ENCODE measurements at regions not wholly inside any gene's neighbourhood (a gene's known extent, or its start where the extent isn't known, plus 50 kb on each side); places are given as distances from the start of the nearest gene placed in this dataset.

DNA sequence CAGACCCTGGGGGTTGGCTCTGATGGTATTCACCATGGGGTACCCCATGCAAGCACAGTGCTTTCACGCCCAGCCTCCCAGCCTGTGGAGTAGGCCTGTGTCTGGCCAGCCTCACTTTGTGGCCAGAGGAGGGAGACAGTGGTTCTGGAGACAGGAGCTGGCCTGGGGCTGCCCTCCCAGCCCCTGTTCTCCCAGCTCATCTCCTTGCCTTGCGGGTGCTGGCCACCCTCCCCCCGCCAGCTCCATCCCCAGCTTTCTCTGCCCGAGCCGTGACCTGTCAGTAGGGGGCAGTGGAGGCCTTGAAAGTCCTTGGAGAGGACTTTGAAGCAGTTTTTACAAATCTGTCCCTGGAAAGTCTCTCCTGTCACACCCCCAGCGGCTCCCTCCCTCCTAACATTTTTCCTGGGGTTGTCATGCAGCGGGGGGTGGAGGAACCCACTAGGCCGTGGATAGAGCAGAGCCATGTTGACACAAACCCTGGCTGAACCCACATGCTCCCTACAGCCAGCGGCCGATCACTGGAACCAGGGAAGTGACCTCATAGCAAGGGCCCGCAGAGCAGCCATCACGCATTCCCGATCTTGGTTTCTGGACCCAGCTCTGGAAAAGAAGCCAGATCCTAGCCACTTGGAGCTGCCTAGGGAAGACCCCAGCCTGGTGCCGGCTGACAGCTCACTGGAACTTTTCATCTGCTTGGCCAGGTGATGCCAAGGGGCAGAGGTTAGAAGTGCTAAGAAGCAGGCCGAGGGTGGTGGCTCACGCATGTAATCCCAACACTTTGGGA, 289.4 kb downstream of the SEC14L1 start:
- peak; percentile 56 to 66 for DNase-seq (ENCODE audit: low read depth in 2 of 2)

GRCh38 chr17:77432034-77432661, 291.4 kb downstream of the SEC14L1 start:
- DNase-seq (ENCODE audit: low read depth in 2 of 2): no peak

- no peak for DNase-seq (ENCODE audit: low read depth in 2 of 2)
Measured at GRCh38 chr17:77432742-77433141, 292.0 kb downstream of the SEC14L1 start.

- no peak for DNase-seq (ENCODE audit: low read depth in 2 of 2)
Measured at GRCh38 chr17:77433385-77434135, 292.8 kb downstream of the SEC14L1 start.

- no peak for DNase-seq (ENCODE audit: low read depth in 2 of 2)
Measured at GRCh38 chr17:77434136-77435114, 293.7 kb downstream of the SEC14L1 start.

- DNase-seq (ENCODE audit: low read depth in 2 of 2): no peak
Measured at GRCh38 chr17:77435272-77436057, 294.7 kb downstream of the SEC14L1 start.

DNA sequence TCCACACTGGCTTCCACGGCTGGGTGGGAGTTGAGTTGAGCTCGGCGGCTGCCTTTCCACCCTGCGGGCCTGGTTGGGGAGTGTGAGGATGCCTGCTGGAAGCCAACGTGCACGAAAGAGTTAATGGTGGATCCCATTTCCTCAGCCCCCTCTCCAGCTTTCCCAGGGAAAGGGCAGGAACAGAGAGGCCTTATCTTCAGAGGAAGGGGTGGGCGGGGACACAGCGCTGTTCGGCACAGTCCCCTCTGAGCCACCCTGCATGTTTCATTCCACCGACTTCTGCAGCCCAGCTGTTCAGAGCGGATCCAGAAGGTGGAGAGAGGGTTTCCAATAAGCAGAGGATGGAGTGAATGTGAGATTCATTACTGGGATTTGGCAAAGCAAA, 295.3 kb downstream of the SEC14L1 start:
- DNase-seq (ENCODE audit: low read depth in 2 of 2): no peak

- DNase-seq (ENCODE audit: low read depth in 2 of 2): no peak
Measured at GRCh38 chr17:77436481-77436880, 295.7 kb downstream of the SEC14L1 start.

- no peak for DNase-seq (ENCODE audit: low read depth in 2 of 2)
Measured at GRCh38 chr17:77437017-77437416, 296.2 kb downstream of the SEC14L1 start.

GRCh38 chr17:77437747-77438146, 297.0 kb downstream of the SEC14L1 start:
- DNase-seq (ENCODE audit: low read depth in 2 of 2): no peak

- DNase-seq (ENCODE audit: low read depth in 2 of 2): no peak
Measured at GRCh38 chr17:77438241-77439188, 297.7 kb downstream of the SEC14L1 start.

DNA sequence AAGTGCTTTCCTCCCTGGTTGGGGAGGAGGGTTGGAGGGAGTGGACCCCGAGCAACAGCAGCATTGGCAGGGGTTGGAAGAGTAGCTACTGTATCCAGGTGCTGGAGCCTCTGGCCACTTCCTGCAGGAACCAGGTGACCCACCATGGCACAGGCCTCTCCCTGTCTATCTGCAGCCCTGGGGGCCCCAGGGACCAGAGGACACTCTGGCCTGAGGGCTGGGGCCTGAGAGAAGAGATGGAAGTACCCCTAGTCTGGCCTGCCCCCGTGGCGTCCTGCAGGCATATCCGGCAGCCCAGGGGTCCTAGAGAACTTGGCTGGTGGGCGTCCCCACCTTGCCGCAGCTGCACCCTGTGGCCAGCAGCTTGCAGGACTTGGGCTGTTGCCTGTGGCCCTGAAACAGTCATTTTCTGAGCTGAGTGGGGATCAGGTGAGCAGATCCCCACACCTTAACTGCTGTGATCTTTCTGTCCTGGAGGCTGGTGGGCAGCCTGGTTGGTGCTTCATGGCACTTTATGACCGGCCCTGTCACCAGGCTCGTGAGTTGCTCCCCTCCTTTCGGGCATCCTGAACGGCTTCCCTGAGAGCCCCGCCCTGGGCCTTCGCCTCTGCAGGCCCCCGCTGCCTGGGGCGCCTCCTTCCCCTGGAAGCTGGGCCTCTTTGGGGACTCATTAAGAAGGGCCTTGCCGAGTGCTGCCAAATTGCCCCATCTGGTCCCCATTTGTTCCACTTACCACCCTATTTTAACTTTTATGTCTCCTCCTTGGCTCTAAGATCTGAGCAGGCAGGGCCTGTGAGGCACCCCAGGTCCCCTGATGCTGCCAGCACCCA, 298.6 kb downstream of the SEC14L1 start:
- no peak for DNase-seq (ENCODE audit: low read depth in 2 of 2)

- DNase-seq (ENCODE audit: low read depth in 2 of 2): no peak
Measured at GRCh38 chr17:77440560-77440981, 299.8 kb downstream of the SEC14L1 start.

DNA sequence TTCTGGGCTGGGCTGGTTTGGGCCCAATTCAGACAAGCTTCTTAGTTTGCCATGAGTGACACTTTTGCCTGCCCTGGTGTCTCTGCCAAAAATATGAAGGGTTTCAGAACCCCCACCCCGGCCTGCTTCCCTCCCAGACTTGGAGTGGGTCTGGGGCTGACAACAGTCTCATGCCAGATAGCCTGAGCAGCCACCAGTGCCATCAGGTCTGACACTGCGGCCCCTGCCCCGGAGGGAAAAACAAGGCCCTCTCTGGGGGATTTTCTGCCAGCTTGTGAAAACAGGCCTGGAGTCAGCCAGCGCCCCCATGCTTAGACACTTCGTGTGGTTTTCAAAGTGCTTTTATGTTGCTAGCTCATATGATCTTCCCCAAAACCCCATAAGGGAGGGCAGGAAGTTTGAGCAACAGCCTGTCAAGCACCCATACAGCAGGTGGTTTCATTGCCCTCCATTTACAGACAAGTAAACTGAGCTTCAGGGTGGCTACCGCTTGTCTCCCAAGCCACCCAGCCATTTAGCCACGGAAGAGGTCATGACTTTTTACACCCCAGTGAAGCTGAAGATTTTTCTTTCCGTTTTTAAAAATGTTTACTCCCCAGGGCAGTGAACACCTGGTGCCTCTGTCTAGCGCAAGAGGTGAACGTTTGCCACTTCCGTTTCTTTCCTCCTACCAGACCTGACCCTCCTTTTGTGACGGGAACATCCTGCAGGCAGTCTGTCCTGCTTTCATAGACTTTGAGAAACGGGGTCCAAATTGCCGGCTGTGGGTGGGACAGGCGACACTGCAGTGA, 300.6 kb downstream of the SEC14L1 start:
- peak in 1 of 2 donors; percentile 58 for DNase-seq (ENCODE audit: low read depth in 2 of 2)

GRCh38 chr17:77441940-77442339, 301.2 kb downstream of the SEC14L1 start:
- no peak for DNase-seq (ENCODE audit: low read depth in 2 of 2)

DNA sequence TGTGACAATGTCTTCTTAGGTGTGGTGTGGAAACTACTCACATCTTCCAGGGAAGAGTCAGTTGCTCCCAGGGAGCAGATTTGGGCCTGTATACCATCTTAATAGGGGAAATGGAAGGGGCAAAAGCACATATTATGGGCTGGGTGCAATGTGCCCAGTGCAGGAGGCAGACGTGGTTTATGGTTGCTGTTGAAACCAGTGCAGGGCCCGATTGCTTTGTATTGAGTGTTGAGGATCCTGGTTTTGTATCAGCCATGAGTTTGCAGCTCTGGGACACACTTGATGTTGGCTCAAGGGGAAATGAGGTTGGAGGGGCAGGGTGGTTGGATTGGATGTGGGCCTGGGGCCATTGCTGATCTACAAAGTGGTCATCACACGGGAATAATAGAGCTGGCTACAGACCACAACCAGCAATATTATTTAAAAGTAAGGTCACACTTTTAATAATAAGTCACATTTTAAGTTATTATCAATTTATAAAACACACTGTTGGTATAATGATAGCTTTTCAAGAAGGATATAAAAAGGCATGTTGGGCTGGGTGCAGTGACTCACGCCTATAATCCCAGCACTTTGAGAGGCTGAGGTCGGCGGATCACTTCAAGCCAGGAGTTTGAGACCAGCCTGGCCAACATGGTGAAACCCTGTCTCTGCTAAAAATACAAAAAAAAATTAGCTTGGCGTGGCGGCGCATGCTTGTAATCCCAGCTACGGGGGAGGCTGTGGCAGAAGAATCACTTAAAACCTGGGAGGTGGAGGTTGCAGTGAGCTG, 302.4 kb downstream of the SEC14L1 start:
- no peak for DNase-seq (ENCODE audit: low read depth in 2 of 2)

GRCh38 chr17:77443748-77444260, 303.0 kb downstream of the SEC14L1 start:
- no peak for DNase-seq (ENCODE audit: low read depth in 2 of 2)

All from stimulated activated CD8-positive, alpha-beta memory T cell treated with anti-CD3 and anti-CD28 coated beads, Interleukin-15, amount 100 ng/mL, for 4 hours (primary cell).